ENCODE measurements at regions not wholly inside any gene's neighbourhood (a gene's known extent, or its start where the extent isn't known, plus 50 kb on each side); places are given as distances from the start of the nearest gene placed in this dataset.
A peak's percentile ranks its signal among the peaks of the same experiment; 100 is the strongest.
"Not testable (repeated sequence)": the region's sequence is repeated elsewhere in the genome, so short reads cannot be mapped to it uniquely, and the experiment has no call there.

DNA sequence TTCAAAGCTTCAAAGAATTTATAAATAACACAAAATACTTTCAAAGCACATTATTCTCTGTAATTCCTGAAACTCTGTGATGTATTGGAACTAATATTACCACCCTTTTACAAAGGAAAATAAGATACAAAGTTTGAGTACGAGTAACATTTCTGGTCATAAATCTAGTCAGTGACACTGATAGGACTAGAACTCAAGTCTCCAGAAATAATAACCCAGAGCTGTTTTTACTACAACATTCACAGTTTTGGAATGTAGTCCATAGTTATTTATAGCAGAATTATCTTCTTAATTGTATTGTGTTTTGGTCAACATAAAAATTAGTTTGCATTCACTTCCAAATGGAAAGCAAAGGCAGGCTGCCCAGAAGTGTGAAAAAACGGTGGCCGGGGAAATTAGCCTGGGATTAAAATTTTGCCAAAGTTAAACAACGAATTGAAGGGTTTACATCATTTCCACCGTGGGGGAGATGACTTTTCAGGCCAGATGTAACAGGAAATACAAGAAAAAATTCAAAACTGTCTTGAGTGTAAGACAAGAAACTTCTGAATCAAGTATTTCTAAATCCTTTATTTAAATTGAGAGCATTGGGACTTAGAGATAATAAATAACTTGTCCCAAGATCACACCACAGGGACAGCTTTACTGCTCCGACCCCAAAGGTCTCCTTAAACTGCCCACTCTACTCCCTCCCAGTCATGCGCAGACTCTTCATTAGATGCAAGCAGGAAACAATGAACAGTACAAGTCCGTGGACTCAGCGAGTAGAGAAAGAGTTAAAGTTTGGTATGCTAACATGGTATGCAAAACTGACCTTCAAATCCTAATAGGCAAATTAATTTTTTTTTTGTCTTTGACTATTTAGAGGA, 74.3 kb upstream of the VGLL4 start:
- ATAC-seq (no peak), DNase-seq (ENCODE audit: low spot score in 2 of 2) (no peak)
- H3K36me3 Mint-ChIP-seq, result no peaks in the 10 kb centered on the region
- no peaks in the 10 kb centered on the region for H3K9me3 Mint-ChIP-seq
- peak overlapping the region; percentile 82 to 92 for H3K27ac Mint-ChIP-seq

DNA sequence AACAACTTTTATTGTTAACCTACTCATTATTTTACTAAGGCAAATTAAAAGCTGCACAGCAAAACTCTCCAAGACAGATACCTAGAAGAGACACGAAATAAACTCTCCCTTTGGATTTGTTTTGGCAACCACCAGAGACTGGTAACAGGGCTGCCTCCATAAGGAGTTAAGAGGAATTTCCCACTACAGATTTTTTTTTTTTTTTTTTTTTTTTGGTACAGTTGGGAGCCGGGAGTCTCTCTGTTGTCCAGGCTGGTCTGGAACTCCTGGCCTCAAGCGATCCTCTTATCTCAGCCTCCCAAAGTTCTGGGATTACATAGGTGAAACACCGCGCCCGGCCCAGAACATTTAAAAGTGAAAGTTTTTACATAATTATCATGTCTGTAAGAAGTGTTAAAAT, 73.6 kb upstream of the VGLL4 start:
- no peak for ATAC-seq
- Mint-ChIP-seq H3K27ac (no peak overlapping the region), H3K9me3 (no peaks in the 10 kb centered on the region), H3K36me3 (no peaks in the 10 kb centered on the region)
- no peak for DNase-seq (ENCODE audit: low spot score in 2 of 2)

DNA sequence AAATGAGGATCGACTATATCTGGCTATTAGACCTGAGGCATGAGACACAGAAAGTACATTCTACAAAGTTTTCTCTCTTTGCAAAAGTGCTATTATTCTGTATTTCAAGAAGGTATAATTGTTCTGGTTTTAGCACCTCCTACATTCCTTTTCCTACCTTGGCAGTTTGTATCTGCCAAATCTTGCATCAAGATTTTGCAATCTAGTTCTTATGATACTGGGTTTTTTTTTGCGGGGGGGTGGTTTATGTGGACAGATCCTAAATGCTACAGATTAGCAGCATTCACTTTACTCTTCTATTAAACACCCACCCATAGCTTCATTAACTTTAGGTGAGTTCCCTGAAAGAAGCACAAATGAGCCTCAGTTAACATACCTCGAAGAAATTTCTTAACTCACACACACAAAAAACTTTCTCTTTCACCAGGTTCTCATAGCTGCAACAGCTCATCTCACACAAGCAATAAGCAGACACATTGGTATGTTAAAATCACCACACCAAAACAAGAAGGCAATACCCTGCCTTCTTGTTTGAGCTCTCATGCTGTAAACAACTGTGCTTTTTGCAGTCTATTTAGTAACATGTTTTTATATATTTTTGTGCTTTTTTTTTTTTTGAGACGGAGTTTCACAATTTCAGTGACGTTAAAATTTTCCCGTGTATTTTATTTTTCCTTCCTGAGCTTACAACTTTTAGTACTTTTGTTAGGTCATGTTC, 73.0 kb upstream of the VGLL4 start:
- DNase-seq (ENCODE audit: low spot score in 2 of 2), result no peak
- no peak for ATAC-seq
- Mint-ChIP-seq H3K36me3 (peaks cover 0 to 5% of the 10 kb centered on the region in 2 donors), H3K9me3 (peaks cover 0 to 4% of the 10 kb centered on the region in 2 donors), H3K27ac (no peak overlapping the region)

DNA sequence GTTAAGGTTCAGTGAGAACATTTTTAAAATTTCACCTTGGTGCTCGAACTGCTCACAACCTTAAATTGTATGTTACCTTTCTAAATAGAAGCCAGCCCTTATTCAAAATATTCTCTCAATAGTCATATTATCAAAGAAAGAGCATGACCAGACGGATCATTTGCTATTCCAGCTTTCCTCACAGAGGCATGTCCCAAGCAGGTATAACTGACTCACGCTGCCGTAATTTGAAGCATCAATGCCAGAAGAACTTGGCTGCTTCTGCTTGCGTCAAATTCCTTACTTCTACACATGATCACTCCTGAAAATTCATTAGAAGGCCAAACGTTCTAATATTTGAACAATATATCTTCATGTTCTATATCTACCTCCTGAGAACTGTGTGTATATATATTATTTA, 69.5 kb upstream of the VGLL4 start:
- DNase-seq (ENCODE audit: low spot score in 2 of 2), result no peak
- peaks cover 0 to 11% of the 10 kb centered on the region in 2 donors for H3K9me3 Mint-ChIP-seq
- ATAC-seq, result no peak
- peaks cover 9 to 18% of the 10 kb centered on the region in 2 donors for H3K36me3 Mint-ChIP-seq
- H3K27ac Mint-ChIP-seq, result no peak overlapping the region

- H3K36me3 Mint-ChIP-seq, result peaks cover 9 to 18% of the 10 kb centered on the region in 2 donors
- peaks cover 0 to 11% of the 10 kb centered on the region in 2 donors for H3K9me3 Mint-ChIP-seq
- no peak overlapping the region for H3K27ac Mint-ChIP-seq
- no peak for DNase-seq (ENCODE audit: low spot score in 2 of 2)
- no peak for ATAC-seq
Observed at GRCh38 chr3:11712646-11713045, 68.9 kb upstream of the VGLL4 start.

- peaks cover 9 to 18% of the 10 kb centered on the region in 2 donors for H3K36me3 Mint-ChIP-seq
Observed at GRCh38 chr3:11711876-11712275, 68.2 kb upstream of the VGLL4 start.

DNA sequence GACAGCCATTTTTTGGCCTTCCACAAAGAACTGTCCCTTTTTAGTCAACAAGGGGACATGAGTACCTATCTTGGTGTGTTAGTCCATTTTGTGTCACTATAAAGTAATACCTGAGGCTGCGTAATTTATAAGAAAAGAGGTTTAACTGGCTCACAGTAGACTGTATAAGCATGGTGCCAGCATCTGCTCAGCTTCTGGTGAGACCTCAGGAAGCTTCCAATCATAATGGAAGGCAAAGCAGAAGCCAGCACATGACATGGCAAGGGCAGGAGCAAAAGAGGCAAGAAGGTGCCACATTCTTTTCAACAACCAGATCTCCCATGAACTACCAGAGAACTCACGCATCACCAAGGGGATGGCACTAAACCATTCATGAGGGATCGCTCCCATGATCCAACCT, 66.1 kb upstream of the VGLL4 start:
- DNase-seq (ENCODE audit: low spot score in 2 of 2) (no peak), ATAC-seq (no peak)
- peaks cover 9 to 18% of the 10 kb centered on the region in 2 donors for H3K36me3 Mint-ChIP-seq
- no peak overlapping the region for H3K27ac Mint-ChIP-seq
- H3K9me3 Mint-ChIP-seq, result peaks cover 0 to 11% of the 10 kb centered on the region in 2 donors

More at GRCh38 chr3:11711876-11712275, 68.2 kb upstream of the VGLL4 start:
- peaks cover 0 to 11% of the 10 kb centered on the region in 2 donors for H3K9me3 Mint-ChIP-seq
- ATAC-seq (no peak), DNase-seq (ENCODE audit: low spot score in 2 of 2) (no peak)
- no peak overlapping the region for H3K27ac Mint-ChIP-seq

GRCh38 chr3:11707084-11707483, 63.4 kb upstream of the VGLL4 start:
- Mint-ChIP-seq H3K36me3 (peaks cover 9 to 17% of the 10 kb centered on the region in 2 donors), H3K9me3 (peaks cover 0 to 10% of the 10 kb centered on the region in 2 donors)
- not testable (repeated sequence) for DNase-seq (ENCODE audit: low spot score in 2 of 2); H3K27ac Mint-ChIP-seq; ATAC-seq

GRCh38 chr3:11706604-11707003, 62.9 kb upstream of the VGLL4 start:
- no peak for DNase-seq (ENCODE audit: low spot score in 2 of 2)
- Mint-ChIP-seq H3K36me3 (peaks cover 9 to 12% of the 10 kb centered on the region in 2 donors), H3K27ac (no peak overlapping the region), H3K9me3 (peaks cover 0 to 7% of the 10 kb centered on the region in 2 donors)
- no peak for ATAC-seq

DNA sequence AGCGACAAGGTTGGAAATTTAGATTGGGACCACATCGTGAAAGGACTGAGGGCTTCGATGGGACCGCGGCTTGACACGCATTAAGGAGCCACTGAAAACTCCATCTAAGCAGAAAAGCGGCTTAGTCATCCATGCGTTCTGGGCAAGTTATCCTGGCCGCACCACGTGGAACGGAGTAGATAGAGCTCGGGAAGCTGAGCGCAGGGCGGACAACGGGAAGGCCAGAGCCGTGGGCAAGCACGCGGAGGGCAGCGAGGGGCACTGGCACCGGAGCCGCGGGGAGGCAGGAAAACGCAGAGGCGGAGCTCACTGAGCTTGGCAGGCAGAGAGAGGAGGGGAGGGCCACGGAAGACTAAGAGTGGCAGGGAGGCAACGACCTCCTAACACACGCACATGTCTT, 61.3 kb upstream of the VGLL4 start:
- peaks cover 6% of the 10 kb centered on the region in 2 donors for H3K36me3 Mint-ChIP-seq
- DNase-seq (ENCODE audit: low spot score in 2 of 2) (no peak), ATAC-seq (no peak)
- no peak overlapping the region for H3K27ac Mint-ChIP-seq
- H3K9me3 Mint-ChIP-seq, result peaks cover 0 to 5% of the 10 kb centered on the region in 2 donors

DNA sequence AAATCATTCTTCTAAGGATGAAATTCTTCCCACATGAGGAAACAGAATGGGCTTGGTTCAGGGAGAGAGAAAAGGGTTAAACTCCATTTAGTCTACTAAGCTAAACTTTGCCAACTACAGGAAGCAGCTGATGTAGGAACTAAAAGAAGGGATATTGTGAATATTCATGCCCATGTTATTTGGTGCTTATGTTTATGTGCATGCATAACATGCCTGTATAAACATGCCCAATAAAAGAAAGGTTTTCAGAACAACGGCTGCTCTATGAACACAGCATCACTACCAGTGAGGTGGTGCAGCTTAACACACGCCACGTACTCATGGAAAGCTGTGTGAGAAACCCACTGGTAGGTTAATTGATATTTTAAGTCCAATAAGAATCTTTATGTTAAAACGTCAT, 59.4 kb upstream of the VGLL4 start:
- ATAC-seq, result no peak
- Mint-ChIP-seq H3K9me3 (no peaks in the 10 kb centered on the region), H3K27ac (no peak overlapping the region), H3K36me3 (no peaks in the 10 kb centered on the region)
- DNase-seq (ENCODE audit: low spot score in 2 of 2), result no peak

DNA sequence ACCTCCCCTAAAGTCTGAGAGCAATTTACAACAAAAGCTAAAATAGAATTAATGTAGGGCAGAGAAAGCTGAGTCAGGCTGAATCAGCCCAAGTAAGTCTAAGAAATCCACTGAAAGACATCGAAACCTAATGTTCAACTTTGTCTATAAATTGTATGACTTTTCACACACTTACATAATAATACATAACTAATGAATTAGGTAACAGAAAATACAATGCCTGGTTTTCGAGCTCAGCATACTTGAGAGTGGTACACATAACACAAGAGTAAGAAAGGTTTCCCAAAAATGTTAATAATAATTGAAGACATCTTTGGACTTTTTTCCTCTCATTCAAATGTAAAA, 55.3 kb upstream of the VGLL4 start:
- Mint-ChIP-seq H3K9me3 (no peaks in the 10 kb centered on the region), H3K36me3 (no peaks in the 10 kb centered on the region), H3K27ac (no peak overlapping the region)
- ATAC-seq, result no peak
- DNase-seq (ENCODE audit: low spot score in 2 of 2), result no peak

DNA sequence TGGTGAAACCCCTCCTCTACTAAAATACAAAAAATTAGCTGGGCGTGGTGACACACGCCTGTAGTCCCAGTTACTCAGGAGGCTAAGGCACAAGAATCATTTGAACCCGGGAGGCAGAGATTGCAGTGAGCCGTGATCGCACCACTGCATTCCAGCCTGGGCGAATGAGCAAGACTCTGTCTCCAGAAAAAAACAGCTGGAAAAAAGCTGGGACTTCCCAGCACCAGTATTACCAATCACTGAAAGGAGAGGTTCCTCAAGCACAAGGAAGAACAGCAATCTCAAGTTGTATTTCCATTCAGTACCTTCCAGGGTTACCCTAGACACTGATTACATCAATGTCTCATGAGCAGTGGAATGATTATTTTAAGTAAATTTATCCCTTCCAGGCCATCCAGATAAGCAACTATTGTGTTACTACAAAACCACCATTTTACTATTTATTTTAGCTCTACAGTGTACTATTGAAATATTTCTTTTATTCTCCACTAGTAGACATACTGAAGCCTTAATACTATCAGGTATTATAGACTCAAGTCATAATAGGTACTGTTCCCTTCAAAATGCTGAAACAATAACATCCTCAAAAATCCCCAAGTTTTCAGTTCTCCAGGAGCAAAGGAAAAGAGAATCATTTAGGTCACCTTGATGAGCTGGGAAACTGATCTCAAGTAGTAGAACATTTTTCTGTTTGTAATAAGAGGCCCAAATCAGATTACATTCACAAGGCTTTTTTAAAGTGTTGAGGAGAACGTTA, 54.8 kb upstream of the VGLL4 start:
- DNase-seq (ENCODE audit: low spot score in 2 of 2) (no peak), ATAC-seq (no peak)
- Mint-ChIP-seq H3K9me3 (no peaks in the 10 kb centered on the region), H3K36me3 (no peaks in the 10 kb centered on the region), H3K27ac (no peak overlapping the region)

GRCh38 chr3:11697701-11698100, 54.0 kb upstream of the VGLL4 start:
- DNase-seq (ENCODE audit: low spot score in 2 of 2) (no peak), ATAC-seq (no peak)
- H3K27ac Mint-ChIP-seq, result no peak overlapping the region
- H3K9me3 Mint-ChIP-seq, result no peaks in the 10 kb centered on the region
- H3K36me3 Mint-ChIP-seq, result no peaks in the 10 kb centered on the region

- H3K27ac Mint-ChIP-seq, result no peak overlapping the region
- no peaks in the 10 kb centered on the region for H3K9me3 Mint-ChIP-seq
- DNase-seq (ENCODE audit: low spot score in 2 of 2), result no peak
- no peak for ATAC-seq
- no peaks in the 10 kb centered on the region for H3K36me3 Mint-ChIP-seq
Observed at GRCh38 chr3:11696054-11696453, 52.3 kb upstream of the VGLL4 start.

All from activated naive CD4-positive, alpha-beta T cell treated with anti-CD3 and anti-CD28 coated beads, Interleukin-2, amount 50 U/mL, for 72 hours (primary cell).